CD4-positive, alpha-beta T cell (primary cell): ENCODE measurements at regions not wholly inside any gene's neighbourhood (a gene's known extent, or its start where the extent isn't known, plus 50 kb on each side); places are given as distances from the start of the nearest gene placed in this dataset.

Source experiments
- ATAC-seq: fragments of 200-7000 bp; cut with Tn5 transposase; one replicate; pipeline ENCODE4 v1.10.0; 2022; ENCODE audit warnings: mild to moderate bottlenecking; ENCODE audit not compliant: poor library complexity
- CTCF ChIA-PET: fragments of 350-600 bp; sonication (Branson Sonifier 250); formaldehyde crosslinking; loops from one replicate; lab custom pipeline; 2021; ENCODE audit warnings: antibody characterized with exemption, inconsistent platforms; lab: Charles Lee
- POLR2A ChIA-PET: fragments of 350-600 bp; sonication (Branson Sonifier 250); formaldehyde crosslinking; loops from one replicate; lab custom pipeline; 2021; ENCODE audit warnings: antibody characterized with exemption, inconsistent platforms; lab: Charles Lee
- DNase-seq, 14 experiments: peaks; one replicate each; pipeline ENCODE4 v3.0.0-alpha.2; 2013 to 2020; ENCODE audit warnings: mixed read lengths in 2 of 14
- H3K27ac ChIP-seq, 2 donors: one replicate each; pipeline versions ENCODE4 v1.5.1 to v1.7.0; 2013; ENCODE audit warnings: low read length in 2 of 2, low read depth in 1 of 2, mild to moderate bottlenecking in 1 of 2
- H3K27me3 ChIP-seq, 2 experiments: 1 replicate in 1 of 2; 2 replicates in 1 of 2; pipeline versions ENCODE4 v1.6.1 to v1.7.0; 2013; ENCODE audit warnings: low read length in 2 of 2, control low read depth in 1 of 2, mild to moderate bottlenecking in 1 of 2, moderate library complexity in 1 of 2; ENCODE audit not compliant: insufficient read depth in 2 of 2, control insufficient read depth in 1 of 2
- H3K36me3 ChIP-seq: one replicate; pipeline ENCODE4 v1.6.1; 2013; ENCODE audit warnings: low read length, control low read depth; ENCODE audit not compliant: insufficient read depth
- H3K4me1 ChIP-seq: one replicate; pipeline ENCODE4 v1.6.1; 2013; ENCODE audit warnings: low read length, control low read depth; ENCODE audit not compliant: insufficient read depth
- H3K4me3 ChIP-seq: one replicate; pipeline ENCODE4 v1.5.1; 2013; ENCODE audit warnings: mild to moderate bottlenecking, low read length, moderate library complexity
- H3K9me3 ChIP-seq, 2 experiments: 1 replicate in 1 of 2; 2 replicates in 1 of 2; pipeline versions ENCODE4 v1.6.1 to v1.7.0; 2013; ENCODE audit warnings: low read length in 2 of 2, mild to moderate bottlenecking in 2 of 2, control low read depth in 1 of 2, moderate library complexity in 1 of 2; ENCODE audit not compliant: control insufficient read depth in 1 of 2, insufficient read depth in 1 of 2
- H3K27ac Mint-ChIP-seq: one replicate; pipeline ENCODE4 v1.8.0; 2020; ENCODE audit warnings: mixed read lengths
- H3K27me3 Mint-ChIP-seq: one replicate; pipeline ENCODE4 v1.8.0; 2021; ENCODE audit warnings: mixed read lengths
- H3K36me3 Mint-ChIP-seq: one replicate; pipeline ENCODE4 v1.8.0; 2021; ENCODE audit warnings: low read depth, mixed read lengths
- H3K4me1 Mint-ChIP-seq: one replicate; pipeline ENCODE4 v1.8.0; 2021; ENCODE audit warnings: low read depth, mixed read lengths
- H3K4me3 Mint-ChIP-seq: one replicate; pipeline ENCODE4 v1.8.0; 2020; ENCODE audit warnings: mild to moderate bottlenecking, mixed read lengths
- H3K9me3 Mint-ChIP-seq: one replicate; pipeline ENCODE4 v1.8.0; 2020; ENCODE audit warnings: mixed read lengths
- intact Hi-C, 2 experiments: fragments of 100-400 bp; cut with DNase I in 1 of 2; cut with micrococcal nuclease in 1 of 2; formaldehyde crosslinking; loops; one replicate each; pipeline versions ENCODE4 v1.15.1 to v1.9.0; 2023 to 2025; cut with DNase I, micrococcal nuclease
- TF ChIP-seq, protein P1 (sequence below): fragments of 200-600 bp; IDR thresholded peaks from one replicate; pipeline ENCODE4 v1.8.0; 2022; ENCODE audit warnings: antibody characterized with exemption, mild to moderate bottlenecking

DNA sequence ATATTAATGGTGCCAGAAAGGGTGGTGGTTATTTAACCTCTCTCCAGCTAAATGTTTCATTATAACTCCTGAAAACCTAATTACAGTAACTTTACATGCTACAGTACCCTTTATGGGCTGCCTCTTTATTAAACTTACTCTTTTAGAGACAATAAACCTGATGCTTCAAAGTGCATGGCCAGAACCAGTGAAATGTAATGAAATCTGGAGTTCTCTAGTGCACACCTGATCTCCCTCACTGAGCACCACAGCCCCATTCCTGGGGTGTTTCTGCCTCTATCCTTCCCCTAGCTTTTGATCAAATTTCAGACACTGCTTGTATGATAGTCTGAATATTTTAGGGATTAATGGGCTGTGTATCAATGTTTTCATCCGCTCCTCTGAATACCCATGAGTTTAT is 306.5 kb upstream of the WWC1 start:
- CTCF ChIA-PET: no interaction called here
- Mint-ChIP-seq H3K9me3 (no peaks in the 10 kb centered on the region), H3K4me3 (no peak overlapping the region), H3K27me3 (no peaks in the 10 kb centered on the region), H3K4me1 (no peaks in the 10 kb centered on the region), H3K36me3 (no peaks in the 10 kb centered on the region), H3K27ac (no peak overlapping the region)
- intact Hi-C loops: no loop called here
- TF ChIP-seq, protein P1, sequence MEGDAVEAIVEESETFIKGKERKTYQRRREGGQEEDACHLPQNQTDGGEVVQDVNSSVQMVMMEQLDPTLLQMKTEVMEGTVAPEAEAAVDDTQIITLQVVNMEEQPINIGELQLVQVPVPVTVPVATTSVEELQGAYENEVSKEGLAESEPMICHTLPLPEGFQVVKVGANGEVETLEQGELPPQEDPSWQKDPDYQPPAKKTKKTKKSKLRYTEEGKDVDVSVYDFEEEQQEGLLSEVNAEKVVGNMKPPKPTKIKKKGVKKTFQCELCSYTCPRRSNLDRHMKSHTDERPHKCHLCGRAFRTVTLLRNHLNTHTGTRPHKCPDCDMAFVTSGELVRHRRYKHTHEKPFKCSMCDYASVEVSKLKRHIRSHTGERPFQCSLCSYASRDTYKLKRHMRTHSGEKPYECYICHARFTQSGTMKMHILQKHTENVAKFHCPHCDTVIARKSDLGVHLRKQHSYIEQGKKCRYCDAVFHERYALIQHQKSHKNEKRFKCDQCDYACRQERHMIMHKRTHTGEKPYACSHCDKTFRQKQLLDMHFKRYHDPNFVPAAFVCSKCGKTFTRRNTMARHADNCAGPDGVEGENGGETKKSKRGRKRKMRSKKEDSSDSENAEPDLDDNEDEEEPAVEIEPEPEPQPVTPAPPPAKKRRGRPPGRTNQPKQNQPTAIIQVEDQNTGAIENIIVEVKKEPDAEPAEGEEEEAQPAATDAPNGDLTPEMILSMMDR: no peak
- Histone ChIP-seq H3K9me3 (peaks cover 0 to 5% of the 10 kb centered on the region in 2 experiments), H3K4me3 (no peak overlapping the region), H3K27me3 (no peaks in the 10 kb centered on the region), H3K4me1 (no peaks in the 10 kb centered on the region), H3K27ac (no peak overlapping the region), H3K36me3 (no peaks in the 10 kb centered on the region)
- ATAC-seq (no peak), DNase-seq (no peak)
- POLR2A ChIA-PET: no interaction called here

DNA sequence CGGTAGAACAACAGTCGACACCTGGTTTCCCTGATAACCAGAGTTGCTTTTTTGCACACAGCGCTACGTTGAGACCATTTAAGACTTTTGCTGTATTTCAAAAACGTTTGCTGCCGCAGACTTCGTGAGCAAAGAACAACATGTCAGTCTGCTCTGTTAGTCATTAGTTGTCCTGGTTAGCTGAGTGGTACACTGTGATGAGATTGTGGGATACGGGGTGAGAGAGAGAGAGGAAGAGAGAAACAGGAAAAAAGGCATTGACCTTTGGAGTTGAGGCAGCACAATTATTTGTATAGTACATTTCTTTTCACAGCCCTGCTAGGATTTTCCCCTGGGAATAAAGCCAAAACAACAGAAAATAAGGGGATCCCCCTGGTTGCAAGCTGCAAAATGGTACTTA is 306.1 kb upstream of the WWC1 start:
- CTCF ChIA-PET: no interaction called here
- TF ChIP-seq, protein P1: no peak
- no peak for ATAC-seq

DNA sequence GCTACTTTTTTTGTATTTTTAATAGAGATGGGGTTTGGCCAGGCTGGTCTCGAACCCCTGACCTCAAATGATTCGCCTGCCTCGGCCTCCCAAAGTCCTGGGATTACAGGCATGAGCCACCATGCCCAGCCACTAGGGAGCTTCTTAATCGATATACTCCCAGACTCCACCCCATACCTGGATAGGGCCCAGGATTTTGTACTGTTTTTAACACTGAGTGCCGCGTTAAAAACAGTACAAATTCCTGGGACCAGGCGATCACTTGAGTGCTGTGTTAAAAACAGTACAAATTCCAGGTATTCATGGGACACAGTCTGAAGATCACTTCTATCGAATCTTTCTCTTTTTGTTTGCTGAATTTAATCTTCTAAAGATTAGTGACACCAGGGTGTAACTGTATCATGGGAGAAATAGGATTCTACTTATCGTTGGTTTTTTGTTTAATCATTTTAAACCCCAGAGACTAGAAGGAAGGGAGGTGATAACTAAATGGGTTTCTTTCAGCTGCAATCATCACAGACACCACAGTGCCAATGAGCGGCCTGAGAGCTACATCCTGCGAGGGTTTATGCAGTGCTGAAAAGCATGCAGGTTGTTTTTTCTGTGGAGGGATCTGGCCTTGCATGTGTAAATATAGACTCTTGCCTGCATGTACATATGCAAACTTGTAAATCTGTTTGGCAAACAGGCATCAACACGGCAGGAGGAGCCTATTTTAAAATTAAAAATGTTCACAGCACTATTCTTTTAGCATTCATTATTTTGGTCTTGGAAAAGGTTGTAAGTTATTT is 303.8 kb upstream of the WWC1 start:
- DNase-seq: no peak
- no peaks in the 10 kb centered on the region for H3K4me1 Mint-ChIP-seq
- no peak overlapping the region for H3K27ac Mint-ChIP-seq
- no peak overlapping the region for H3K4me3 Mint-ChIP-seq
- ChIA-PET POLR2A (no interaction called here), CTCF (no interaction called here)
- Histone ChIP-seq H3K9me3 (no peaks in the 10 kb centered on the region), H3K4me3 (no peak overlapping the region), H3K27ac (no peak overlapping the region), H3K27me3 (no peaks in the 10 kb centered on the region), H3K36me3 (no peaks in the 10 kb centered on the region), H3K4me1 (no peaks in the 10 kb centered on the region)
- no peaks in the 10 kb centered on the region for H3K36me3 Mint-ChIP-seq
- no peaks in the 10 kb centered on the region for H3K9me3 Mint-ChIP-seq
- TF ChIP-seq, protein P1: no peak
- no peak for ATAC-seq
- intact Hi-C loops: no loop called here
- H3K27me3 Mint-ChIP-seq: no peaks in the 10 kb centered on the region

More for the DNA sequence above, 306.1 kb upstream of the WWC1 start:
- Mint-ChIP-seq H3K36me3 (no peaks in the 10 kb centered on the region), H3K4me3 (no peak overlapping the region), H3K4me1 (no peaks in the 10 kb centered on the region), H3K27ac (no peak overlapping the region), H3K27me3 (no peaks in the 10 kb centered on the region), H3K9me3 (no peaks in the 10 kb centered on the region)
- no peaks in the 10 kb centered on the region for H3K36me3 ChIP-seq
- H3K27ac ChIP-seq: no peak overlapping the region
- POLR2A ChIA-PET: no interaction called here
- no peak for DNase-seq
- peaks cover 0 to 5% of the 10 kb centered on the region in 2 experiments for H3K9me3 ChIP-seq
- intact Hi-C loops: no loop called here
- H3K27me3 ChIP-seq: no peaks in the 10 kb centered on the region
- H3K4me3 ChIP-seq: no peak overlapping the region
- H3K4me1 ChIP-seq: no peaks in the 10 kb centered on the region
